K562 (cell line): ENCODE measurements at regions not wholly inside any gene's neighbourhood (a gene's known extent, or its start where the extent isn't known, plus 50 kb on each side); places are given as distances from the start of the nearest gene placed in this dataset.

ENCODE experiments used
- DACH1 ChIP-seq: fragments of 450-650 bp; IDR thresholded peaks from 2 replicates; pipeline ENCODE4 v1.6.1; 2018; ENCODE audit not compliant: partially characterized antibody
- HLTF ChIP-seq: fragments of 450-650 bp; IDR thresholded peaks from 2 replicates; pipeline ENCODE4 v1.6.1; 2016
- HNRNPH1 ChIP-seq: fragments of 200-400 bp; formaldehyde crosslinking; optimal IDR thresholded peaks from 2 replicates; pipeline ENCODE3; 2017; ENCODE audit warnings: low read depth, mild to moderate bottlenecking, low read length, moderate library complexity
- NR4A1 ChIP-seq, 2 experiments: fragments of 250-450 bp in 1 of 2; fragments of 450-650 bp in 1 of 2; sonication (Bioruptor Pico) in 1 of 2; IDR thresholded peaks; 2 replicates each; pipeline versions ENCODE4 v1.4.0 to v1.6.1; 2016 to 2020; ENCODE audit warnings: mild to moderate bottlenecking in 2 of 2, missing compliant biosample characterization in 1 of 2, missing genetic modification characterization in 1 of 2, moderate library complexity in 1 of 2
- RBFOX2 ChIP-seq: fragments of 200-400 bp; formaldehyde crosslinking; IDR thresholded peaks from 2 replicates; pipeline ENCODE4 v1.6.1; 2017; ENCODE audit warnings: low read depth, mild to moderate bottlenecking, low read length, moderate library complexity
- RBM15 ChIP-seq: fragments of 200-400 bp; formaldehyde crosslinking; IDR thresholded peaks from 2 replicates; pipeline ENCODE4 v1.6.1; 2018; ENCODE audit warnings: mild to moderate bottlenecking, low read length, moderate library complexity; ENCODE audit not compliant: insufficient read depth
- REST ChIP-seq, 2 experiments: fragments of 450-650 bp; formaldehyde crosslinking in 1 of 2; IDR thresholded peaks; 2 replicates each; pipeline versions ENCODE4 v1.4.0 to v1.6.1; 2014 to 2020; ENCODE audit warnings: mild to moderate bottlenecking in 2 of 2, borderline replicate concordance in 1 of 2, low read depth in 1 of 2
- TRIM28 ChIP-seq: fragments of 450-650 bp; IDR thresholded peaks from 2 replicates; pipeline ENCODE4 v1.6.1; 2017
- USF1 ChIP-seq: sonication (generic); formaldehyde crosslinking; IDR thresholded peaks from 2 replicates; pipeline ENCODE4 v1.9.0; 2022; ENCODE audit warnings: mild to moderate bottlenecking, missing genetic modification reagents
- ZNF143 ChIP-seq: sonication (generic); formaldehyde crosslinking; IDR thresholded peaks from 2 replicates; pipeline ENCODE4 v1.9.0; 2022; ENCODE audit warnings: mild to moderate bottlenecking, missing genetic modification reagents
- ZNF212 ChIP-seq: fragments of 450-650 bp; formaldehyde crosslinking; IDR thresholded peaks from 2 replicates; pipeline ENCODE4 v1.4.0; 2020; ENCODE audit warnings: mild to moderate bottlenecking
- ZNF695 ChIP-seq: fragments of 450-650 bp; formaldehyde crosslinking; IDR thresholded peaks from 2 replicates; pipeline ENCODE4 v1.4.0; 2020; ENCODE audit warnings: mild to moderate bottlenecking, moderate library complexity
- TF ChIP-seq, protein P1 (sequence below): sonication (generic); formaldehyde crosslinking; IDR thresholded peaks from 2 replicates; pipeline ENCODE4 v1.8.0; 2022; ENCODE audit warnings: mild to moderate bottlenecking, missing genetic modification reagents
- TF ChIP-seq, protein P2 (sequence below): fragments of 150-350 bp; conservative IDR thresholded peaks from 2 replicates; pipeline ENCODE4 v1.6.1; 2014; ENCODE audit warnings: low read length

- TF ChIP-seq REST (IDR thresholded peaks at IDR 0.05; ENCODE audit: borderline replicate concordance): no peak
- no peak for TF ChIP-seq REST (CRISPR knock-in tag; IDR thresholded peaks at IDR 0.05; ENCODE audit: low read depth)
- no peak for TF ChIP-seq HNRNPH1
- no peak for TF ChIP-seq NR4A1 (CRISPR knock-in tag; IDR thresholded peaks at IDR 0.05)
- no peak for TF ChIP-seq NR4A1 (tag; IDR thresholded peaks at IDR 0.05)
- no peak for TF ChIP-seq TRIM28
- TF ChIP-seq DACH1: no peak
- no peak for TF ChIP-seq HLTF
- no peak for TF ChIP-seq ZNF212 (CRISPR knock-in tag)
- TF ChIP-seq RBFOX2: no peak
- TF ChIP-seq, protein P1, sequence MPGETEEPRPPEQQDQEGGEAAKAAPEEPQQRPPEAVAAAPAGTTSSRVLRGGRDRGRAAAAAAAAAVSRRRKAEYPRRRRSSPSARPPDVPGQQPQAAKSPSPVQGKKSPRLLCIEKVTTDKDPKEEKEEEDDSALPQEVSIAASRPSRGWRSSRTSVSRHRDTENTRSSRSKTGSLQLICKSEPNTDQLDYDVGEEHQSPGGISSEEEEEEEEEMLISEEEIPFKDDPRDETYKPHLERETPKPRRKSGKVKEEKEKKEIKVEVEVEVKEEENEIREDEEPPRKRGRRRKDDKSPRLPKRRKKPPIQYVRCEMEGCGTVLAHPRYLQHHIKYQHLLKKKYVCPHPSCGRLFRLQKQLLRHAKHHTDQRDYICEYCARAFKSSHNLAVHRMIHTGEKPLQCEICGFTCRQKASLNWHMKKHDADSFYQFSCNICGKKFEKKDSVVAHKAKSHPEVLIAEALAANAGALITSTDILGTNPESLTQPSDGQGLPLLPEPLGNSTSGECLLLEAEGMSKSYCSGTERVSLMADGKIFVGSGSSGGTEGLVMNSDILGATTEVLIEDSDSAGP (CRISPR knock-in tag): no peak
- TF ChIP-seq, protein P2, sequence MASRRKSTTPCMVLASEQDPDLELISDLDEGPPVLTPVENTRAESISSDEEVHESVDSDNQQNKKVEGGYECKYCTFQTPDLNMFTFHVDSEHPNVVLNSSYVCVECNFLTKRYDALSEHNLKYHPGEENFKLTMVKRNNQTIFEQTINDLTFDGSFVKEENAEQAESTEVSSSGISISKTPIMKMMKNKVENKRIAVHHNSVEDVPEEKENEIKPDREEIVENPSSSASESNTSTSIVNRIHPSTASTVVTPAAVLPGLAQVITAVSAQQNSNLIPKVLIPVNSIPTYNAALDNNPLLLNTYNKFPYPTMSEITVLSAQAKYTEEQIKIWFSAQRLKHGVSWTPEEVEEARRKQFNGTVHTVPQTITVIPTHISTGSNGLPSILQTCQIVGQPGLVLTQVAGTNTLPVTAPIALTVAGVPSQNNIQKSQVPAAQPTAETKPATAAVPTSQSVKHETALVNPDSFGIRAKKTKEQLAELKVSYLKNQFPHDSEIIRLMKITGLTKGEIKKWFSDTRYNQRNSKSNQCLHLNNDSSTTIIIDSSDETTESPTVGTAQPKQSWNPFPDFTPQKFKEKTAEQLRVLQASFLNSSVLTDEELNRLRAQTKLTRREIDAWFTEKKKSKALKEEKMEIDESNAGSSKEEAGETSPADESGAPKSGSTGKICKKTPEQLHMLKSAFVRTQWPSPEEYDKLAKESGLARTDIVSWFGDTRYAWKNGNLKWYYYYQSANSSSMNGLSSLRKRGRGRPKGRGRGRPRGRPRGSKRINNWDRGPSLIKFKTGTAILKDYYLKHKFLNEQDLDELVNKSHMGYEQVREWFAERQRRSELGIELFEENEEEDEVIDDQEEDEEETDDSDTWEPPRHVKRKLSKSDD: no peak
- no peak for TF ChIP-seq ZNF695
- TF ChIP-seq ZNF143 (CRISPR knock-in tag): no peak
- no peak for TF ChIP-seq USF1 (CRISPR knock-in tag)
- no peak for TF ChIP-seq RBM15
Measured at GRCh38 chr6:168778201-168778600, 337.2 kb downstream of the SMOC2 start (continued).
